ENCODE measurements at regions not wholly inside any gene's neighbourhood (a gene's known extent, or its start where the extent isn't known, plus 50 kb on each side); places are given as distances from the start of the nearest gene placed in this dataset.

DNA sequence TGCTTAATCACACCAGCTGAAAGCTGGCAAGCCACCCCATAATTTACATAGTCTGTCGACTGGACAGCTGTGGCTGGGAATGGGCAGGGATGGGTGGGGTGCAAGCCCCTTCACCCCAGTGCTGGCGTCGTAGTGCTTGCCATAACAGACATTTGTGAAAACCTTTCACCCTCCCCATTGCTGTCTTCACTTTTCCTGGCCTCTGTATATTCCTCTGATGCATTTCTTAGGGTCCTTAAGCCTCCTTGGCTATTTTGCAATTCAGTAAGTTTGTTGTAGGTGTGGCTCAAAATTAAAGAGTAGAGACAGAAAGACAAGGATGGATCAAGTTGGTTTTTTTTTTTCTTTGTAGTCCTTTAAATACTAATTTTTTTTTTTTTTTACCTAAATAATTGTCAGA, 383.3 kb upstream of the MCTP2 start (continued):
- TF ChIP-seq TBP (IDR thresholded peaks at IDR 0.05; ENCODE audit: low read depth, low read length): no peak
- TF ChIP-seq RNF2 (IDR thresholded peaks at IDR 0.05; ENCODE audit: borderline replicate concordance, low read depth, low read length, missing control alignments, poor library complexity, severe bottlenecking): no peak

Measured in H1 (cell line).